SK-N-DZ (cell line): ENCODE measurements at regions not wholly inside any gene's neighbourhood (a gene's known extent, or its start where the extent isn't known, plus 50 kb on each side); places are given as distances from the start of the nearest gene placed in this dataset.

Experiments used
- DNase-seq: peaks from one replicate; pipeline ENCODE4 v3.0.0-alpha.2; 2015; ENCODE audit warnings: low spot score

DNA sequence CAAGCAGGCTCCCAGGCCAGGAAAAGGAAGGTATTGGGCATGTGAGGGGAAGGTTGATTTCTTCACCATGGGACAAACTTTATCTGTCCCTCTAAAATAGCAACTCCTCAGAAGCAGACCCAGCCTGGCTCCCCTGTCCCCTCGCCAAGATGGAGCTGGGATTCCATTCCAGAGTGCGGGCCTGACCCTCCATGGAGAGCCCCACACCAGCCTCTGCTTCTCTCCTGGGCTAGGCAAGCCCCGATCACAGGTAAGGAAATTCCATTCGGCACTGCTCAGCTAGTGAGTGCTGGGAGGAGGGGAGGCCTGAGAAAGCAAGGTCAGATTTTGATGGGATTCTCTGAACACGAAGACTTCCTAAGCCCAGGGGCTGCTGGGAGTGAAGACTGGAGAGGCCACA, 98.4 kb downstream of the EFNB1 start:
- no peak for DNase-seq

DNA sequence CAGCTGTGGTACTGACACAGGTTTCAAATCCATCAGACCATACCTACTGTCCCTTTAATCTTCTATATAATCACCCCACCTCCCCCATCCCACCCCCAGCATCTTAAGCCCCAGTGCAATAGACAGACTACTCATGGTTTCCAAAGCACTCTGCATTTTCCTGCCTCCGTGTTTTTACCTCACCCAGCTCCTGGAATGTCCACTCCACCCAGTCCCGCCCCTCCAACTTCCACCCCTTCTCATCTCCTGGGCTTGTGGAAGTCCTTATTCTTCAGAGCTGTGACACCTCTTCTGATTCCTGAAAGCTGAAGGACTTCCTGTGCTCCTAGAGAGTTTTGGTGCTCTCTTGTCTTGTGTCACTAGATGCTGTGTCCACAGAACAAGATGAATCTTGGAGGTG, 94.3 kb downstream of the EFNB1 start:
- no peak for DNase-seq

DNA sequence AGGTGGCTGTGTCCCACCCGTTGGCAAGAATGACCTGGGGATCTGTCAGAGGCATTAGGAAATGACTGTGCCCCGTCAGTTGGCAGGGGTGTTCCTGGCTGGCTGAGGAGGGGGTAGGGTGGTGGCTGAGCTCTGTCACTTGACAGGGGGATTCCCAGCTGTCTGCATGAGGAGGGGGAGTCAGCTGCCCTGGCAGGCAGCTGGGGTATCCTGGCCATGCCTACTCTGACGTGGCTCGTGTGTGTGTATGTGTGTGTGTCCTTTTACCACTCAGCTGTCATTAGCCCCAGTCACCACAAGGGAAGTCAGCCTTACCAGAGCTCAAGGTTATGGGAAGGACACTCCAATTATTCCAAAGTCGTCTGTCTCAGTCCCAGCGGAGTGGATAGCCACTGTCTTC, 93.2 kb downstream of the EFNB1 start:
- no peak for DNase-seq

- DNase-seq = no peak
These were observed 91.7 kb downstream of the EFNB1 start for GRCh38 chrX:68920561-68920960.

DNA sequence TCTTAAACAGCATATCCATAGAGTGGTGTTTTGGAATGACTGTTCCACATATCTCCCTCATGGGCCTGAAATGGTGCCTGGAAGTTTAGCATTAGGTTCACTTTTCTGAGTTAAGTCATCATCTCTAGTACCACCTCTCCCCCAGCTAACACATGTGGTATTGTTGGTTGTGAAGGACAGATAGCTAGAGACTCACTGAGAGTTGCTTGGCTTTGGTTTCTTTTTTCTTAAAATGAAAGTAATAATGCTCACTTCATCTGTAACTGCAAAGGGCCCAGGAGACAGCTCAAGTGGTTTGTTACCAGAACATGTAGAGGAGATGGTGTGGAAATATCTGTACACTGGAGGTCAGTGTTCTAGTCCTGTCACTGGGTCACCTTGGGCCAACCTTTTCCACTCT, 90.9 kb downstream of the EFNB1 start:
- DNase-seq = no peak

- no peak for DNase-seq
These were observed 89.4 kb downstream of the EFNB1 start for GRCh38 chrX:68918202-68918601.

DNA sequence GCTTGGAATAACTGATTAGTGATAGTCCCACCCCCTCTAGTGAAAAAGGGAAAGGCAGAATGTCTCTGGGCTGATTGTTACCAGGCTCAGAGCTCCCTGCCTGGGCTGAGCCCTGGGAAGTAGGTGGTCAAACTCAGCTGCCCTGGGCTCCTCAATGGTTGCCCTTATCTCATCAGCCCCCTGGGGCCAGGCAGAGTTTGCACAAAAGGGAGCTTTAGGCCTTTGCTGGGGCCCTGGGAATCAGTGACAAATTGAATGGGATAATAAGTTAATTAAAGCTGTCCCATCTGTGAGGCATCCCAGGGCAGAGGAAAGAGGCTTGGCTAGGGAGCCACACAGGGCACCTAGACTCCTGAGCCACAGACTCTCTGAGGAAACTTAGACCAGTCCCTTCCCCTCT, 89.0 kb downstream of the EFNB1 start:
- DNase-seq = no peak

- no peak for DNase-seq
These were observed 88.1 kb downstream of the EFNB1 start for GRCh38 chrX:68916891-68917290.

- DNase-seq = no peak
These were observed 87.0 kb downstream of the EFNB1 start for GRCh38 chrX:68915778-68916177.

GRCh38 chrX:68914479-68914946, 85.7 kb downstream of the EFNB1 start:
- no peak for DNase-seq

- DNase-seq = peak; percentile 25
These were observed 84.4 kb downstream of the EFNB1 start for GRCh38 chrX:68913249-68913547.

DNA sequence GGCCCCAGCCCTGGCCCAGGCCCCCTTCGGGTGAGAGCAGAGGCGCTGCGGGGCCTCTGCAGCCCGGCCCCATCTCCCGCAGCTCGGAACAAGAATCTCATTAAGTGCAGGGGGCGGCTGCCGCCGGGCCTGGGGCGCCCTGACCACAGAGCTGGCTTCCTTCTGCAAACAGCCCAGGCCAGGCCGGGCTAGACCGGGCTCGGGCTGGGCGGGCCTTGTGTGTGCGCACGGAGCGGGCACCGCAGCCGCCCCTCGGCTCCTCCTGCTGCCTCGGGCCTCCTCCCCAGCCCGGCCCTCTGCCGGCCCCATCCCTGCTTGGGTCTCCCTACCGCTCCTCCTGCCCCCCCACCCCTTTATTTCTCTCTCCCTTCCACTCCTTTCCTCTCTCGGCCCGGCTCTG, 83.3 kb downstream of the EFNB1 start:
- peak; percentile 9 for DNase-seq

DNA sequence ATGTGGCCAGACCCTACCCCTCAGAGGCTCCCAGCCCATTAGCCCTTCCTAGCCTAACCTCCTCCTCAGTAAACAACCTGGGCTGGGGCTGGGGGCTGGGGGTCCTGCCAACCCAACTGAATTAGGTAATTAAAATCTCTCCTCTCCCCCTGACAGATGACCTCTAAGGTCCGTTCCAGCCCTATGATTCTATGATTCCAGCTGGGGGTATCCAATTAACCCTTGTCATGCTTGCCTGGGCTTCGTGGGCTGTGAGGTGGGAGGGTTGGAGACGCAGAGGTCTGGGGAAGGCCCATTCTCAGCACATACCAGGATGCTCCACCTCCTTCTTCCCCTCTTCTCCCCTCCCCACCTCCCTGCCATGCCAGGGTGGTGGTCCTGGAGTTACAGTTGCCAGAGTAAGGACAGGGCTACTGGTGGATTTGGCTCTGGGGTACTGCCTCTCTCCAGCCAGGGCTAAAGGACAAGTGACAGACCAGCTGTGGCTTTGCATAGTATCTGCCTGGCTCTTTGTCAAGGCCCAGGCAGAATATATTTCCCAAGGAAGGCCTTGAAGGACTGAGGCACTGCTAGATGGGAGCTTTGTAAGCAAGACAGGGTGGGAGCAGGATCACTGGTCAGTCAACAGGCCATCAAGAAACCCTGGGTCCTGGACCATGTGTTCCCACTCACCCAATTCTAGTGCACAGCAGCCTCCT, 82.1 kb downstream of the EFNB1 start:
- DNase-seq = no peak

DNA sequence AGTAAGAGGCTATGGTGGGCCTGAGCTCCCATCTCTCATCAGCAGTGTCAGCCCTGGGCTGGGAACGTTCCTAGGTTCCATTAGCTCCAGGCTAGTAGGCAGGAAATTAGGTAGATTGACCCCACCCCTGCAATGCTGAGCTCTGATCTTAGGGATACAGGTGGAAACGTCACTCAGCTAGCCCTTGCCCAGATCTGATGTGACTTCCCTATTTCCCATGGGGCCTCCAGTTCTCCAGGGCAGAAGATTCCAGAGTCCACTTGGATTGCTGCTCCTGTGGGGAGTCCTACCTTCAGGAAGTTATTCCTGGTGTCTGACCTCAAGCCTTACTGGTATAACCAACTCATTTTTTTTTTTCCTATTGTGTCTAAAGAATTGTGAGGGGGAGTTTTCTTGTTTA, 81.1 kb downstream of the EFNB1 start:
- no peak for DNase-seq

GRCh38 chrX:68908071-68908470, 79.2 kb downstream of the EFNB1 start:
- DNase-seq = no peak

GRCh38 chrX:68902706-68903504, 74.1 kb downstream of the EFNB1 start:
- DNase-seq = no peak

DNA sequence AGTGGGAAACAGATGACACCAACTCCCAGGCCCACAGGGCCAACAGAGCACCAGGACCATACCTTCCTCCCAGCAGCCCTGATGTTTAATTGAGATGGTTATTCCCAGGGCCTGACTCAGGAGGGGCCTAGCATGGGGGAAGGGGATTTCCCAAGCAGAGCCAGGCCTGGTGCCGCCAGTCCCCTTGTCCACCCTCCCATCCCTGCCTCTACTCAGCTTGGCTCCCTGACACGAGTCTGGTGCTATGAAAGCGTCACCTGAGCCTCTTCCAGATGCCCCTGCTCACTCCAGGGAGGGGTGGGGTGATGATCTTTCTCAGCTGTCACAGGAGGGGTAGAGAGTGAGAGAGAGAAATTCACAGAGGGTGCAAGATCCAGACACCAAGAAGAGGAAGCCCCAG, 72.7 kb downstream of the EFNB1 start:
- peak; percentile 14 for DNase-seq

- DNase-seq = no peak
These were observed 69.8 kb downstream of the EFNB1 start for GRCh38 chrX:68898598-68898997.

GRCh38 chrX:68897118-68897945, 68.5 kb downstream of the EFNB1 start:
- DNase-seq = no peak

- DNase-seq = no peak
These were observed 67.8 kb downstream of the EFNB1 start for GRCh38 chrX:68896581-68896980.

GRCh38 chrX:68895778-68896177, 67.0 kb downstream of the EFNB1 start:
- DNase-seq = no peak

DNA sequence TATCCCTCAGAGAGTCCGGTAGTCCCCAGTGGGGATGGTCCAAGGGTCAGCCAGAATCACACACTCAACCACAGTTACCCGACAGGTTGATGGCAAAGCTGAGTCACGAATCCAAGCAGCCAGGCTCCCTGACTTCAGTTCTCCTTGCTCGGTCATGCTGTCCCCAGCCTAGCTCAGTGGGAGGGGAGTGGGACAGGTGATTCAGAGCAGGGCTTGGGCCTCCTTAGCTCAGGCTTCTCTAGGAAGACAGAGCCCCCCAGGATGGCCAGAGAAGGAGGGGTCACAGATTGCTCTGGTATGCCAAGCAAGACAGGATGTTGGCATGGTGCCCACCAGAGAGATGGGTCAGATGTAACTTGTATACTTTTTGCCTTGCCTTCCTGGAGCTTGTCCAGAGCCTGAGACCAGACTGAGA, 66.5 kb downstream of the EFNB1 start:
- no peak for DNase-seq
